ENCODE measurements at regions not wholly inside any gene's neighbourhood (a gene's known extent, or its start where the extent isn't known, plus 50 kb on each side); places are given as distances from the start of the nearest gene placed in this dataset.

DNA sequence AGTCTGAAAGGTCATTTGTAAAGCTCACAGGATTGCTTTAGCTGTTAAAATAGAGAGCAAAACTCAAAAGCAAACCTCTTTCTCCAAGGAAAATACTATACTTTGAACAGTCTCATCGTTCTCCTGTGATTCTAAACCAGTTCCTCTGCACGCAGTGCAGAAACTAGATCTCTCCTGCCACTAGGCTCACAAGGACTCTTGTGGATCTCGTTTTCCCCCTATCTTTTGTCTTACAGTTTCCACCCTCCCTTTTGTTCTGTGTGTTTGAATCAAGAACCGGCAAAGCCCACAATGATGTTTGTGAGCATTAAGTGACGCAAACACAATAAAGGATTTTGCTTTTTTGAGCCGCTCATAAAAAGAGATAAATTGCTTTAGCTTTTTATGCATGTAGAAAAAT, 1103.5 kb upstream of the RBFOX1 start:
- no peak for TF ChIP-seq POLR2A (IDR thresholded peaks at IDR 0.05)
- no peak for TF ChIP-seq POLR2AphosphoS5 (IDR thresholded peaks at IDR 0.05)
- no peak for TF ChIP-seq CTCF (IDR thresholded peaks at IDR 0.05 in 8 of 11, conservative IDR thresholded peaks at IDR 0.05 in 3 of 11)
- Histone ChIP-seq H3K36me3 (no peaks in the 10 kb centered on the region), H3K27ac (no peak overlapping the region), H3K27me3 (replicated peaks in 1 of 7) (no peaks in the 10 kb centered on the region), H3K4me3 (no peak overlapping the region), H3K9me3 (peaks cover 0 to 28% (median 4%) of the 10 kb centered on the region in 8 donors), H3K4me1 (no peaks in the 10 kb centered on the region)
- intact Hi-C loops (cut with DNase I; ENCODE audit: low total_unique reads), result no loop called here
- no peak for DNase-seq
- 59 to 75% (median 67%) methylated on average over 6 of the region's 6 CpGs for WGBS, 5 donors

- WGBS, 5 donors, result 38 to 55% (median 49%) methylated on average over 3 of the region's 3 CpGs
- no peak for TF ChIP-seq POLR2A (IDR thresholded peaks at IDR 0.05)
- TF ChIP-seq POLR2AphosphoS5 (IDR thresholded peaks at IDR 0.05), result no peak
- no peak for TF ChIP-seq CTCF (IDR thresholded peaks at IDR 0.05 in 8 of 11, conservative IDR thresholded peaks at IDR 0.05 in 3 of 11)
- Histone ChIP-seq H3K27me3 (replicated peaks in 1 of 7) (no peaks in the 10 kb centered on the region), H3K9me3 (peaks cover 0 to 27% (median 3%) of the 10 kb centered on the region in 8 donors), H3K4me3 (no peak overlapping the region), H3K4me1 (no peaks in the 10 kb centered on the region), H3K27ac (no peak overlapping the region), H3K36me3 (no peaks in the 10 kb centered on the region)
- DNase-seq, result no peak
- intact Hi-C loops (cut with DNase I; ENCODE audit: low total_unique reads), result no loop called here
Measured at GRCh38 chr16:6218855-6219254, 1113.8 kb upstream of the RBFOX1 start.

DNA sequence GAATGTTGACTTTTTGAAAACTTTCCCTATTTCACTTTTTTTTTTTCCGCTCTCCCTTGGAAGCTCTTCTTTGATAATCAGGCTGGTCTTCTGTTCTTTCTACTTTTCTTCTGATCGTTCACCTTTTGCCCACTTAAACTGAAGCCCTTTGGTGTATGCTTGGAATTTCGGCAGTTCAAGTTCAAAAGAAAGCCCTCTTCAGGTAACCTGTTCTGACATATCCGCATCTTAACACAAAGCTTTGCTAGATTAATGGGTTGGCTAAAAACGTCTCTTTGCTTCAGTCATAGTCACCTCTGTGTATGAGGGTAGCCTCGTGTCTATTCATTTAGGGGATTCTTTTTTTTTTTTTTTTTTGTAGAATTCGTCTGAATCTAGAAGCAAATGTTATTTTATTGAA, 1115.8 kb upstream of the RBFOX1 start:
- Histone ChIP-seq H3K36me3 (no peaks in the 10 kb centered on the region), H3K4me3 (no peak overlapping the region), H3K27me3 (replicated peaks in 1 of 7) (no peaks in the 10 kb centered on the region), H3K9me3 (peaks cover 0 to 27% (median 3%) of the 10 kb centered on the region in 8 donors), H3K4me1 (no peaks in the 10 kb centered on the region), H3K27ac (no peak overlapping the region)
- 54 to 68% (median 60%) methylated on average over 7 of the region's 7 CpGs for WGBS, 5 donors
- no peak for DNase-seq
- intact Hi-C loops (cut with DNase I; ENCODE audit: low total_unique reads), result no loop called here
- TF ChIP-seq CTCF (IDR thresholded peaks at IDR 0.05 in 8 of 11, conservative IDR thresholded peaks at IDR 0.05 in 3 of 11), result no peak
- TF ChIP-seq POLR2A (IDR thresholded peaks at IDR 0.05), result no peak
- TF ChIP-seq POLR2AphosphoS5 (IDR thresholded peaks at IDR 0.05), result no peak

GRCh38 chr16:6211644-6212043, 1114.0 kb upstream of the EEF2KMT start:
- Histone ChIP-seq H3K36me3 (no peaks in the 10 kb centered on the region), H3K4me3 (no peak overlapping the region), H3K4me1 (no peaks in the 10 kb centered on the region), H3K9me3 (peaks cover 0 to 23% (median 0%) of the 10 kb centered on the region in 8 donors), H3K27me3 (replicated peaks in 1 of 7) (no peaks in the 10 kb centered on the region), H3K27ac (no peak overlapping the region)
- WGBS, 5 donors, result 67 to 81% (median 77%) methylated on average over 2 of the region's 2 CpGs
- TF ChIP-seq POLR2A (IDR thresholded peaks at IDR 0.05) (no peak), CTCF (IDR thresholded peaks at IDR 0.05 in 8 of 11, conservative IDR thresholded peaks at IDR 0.05 in 3 of 11) (no peak), POLR2AphosphoS5 (IDR thresholded peaks at IDR 0.05) (no peak)
- no peak for DNase-seq
- intact Hi-C loops (cut with DNase I; ENCODE audit: low total_unique reads), result no loop called here
